ENCODE measurements at regions not wholly inside any gene's neighbourhood (a gene's known extent, or its start where the extent isn't known, plus 50 kb on each side); places are given as distances from the start of the nearest gene placed in this dataset.
"Not testable (repeated sequence)": the region's sequence is repeated elsewhere in the genome, so short reads cannot be mapped to it uniquely, and the experiment has no call there.

- in situ Hi-C loops (cut with MboI; ENCODE audit: low sequenced_read_pairs) = no loop called here
Observed at GRCh38 chr17:27200476-27200875, 93.4 kb upstream of the WSB1 start.

- in situ Hi-C loops (cut with MboI; ENCODE audit: low sequenced_read_pairs) = no loop called here
Observed at GRCh38 chr17:27203241-27203640, 90.7 kb upstream of the WSB1 start.

- in situ Hi-C loops (cut with MboI; ENCODE audit: low sequenced_read_pairs) = no loop called here
Observed at GRCh38 chr17:27206447-27206846, 87.5 kb upstream of the WSB1 start.

- in situ Hi-C loops (cut with MboI; ENCODE audit: low sequenced_read_pairs) = no loop called here
Observed at GRCh38 chr17:27207073-27207513, 86.8 kb upstream of the WSB1 start.

GRCh38 chr17:27208370-27208769 lies 85.5 kb upstream of the WSB1 start:
- in situ Hi-C loops (cut with MboI; ENCODE audit: low sequenced_read_pairs) = not testable (repeated sequence)

GRCh38 chr17:27209316-27209715 lies 84.6 kb upstream of the WSB1 start:
- in situ Hi-C loops (cut with MboI; ENCODE audit: low sequenced_read_pairs) = no loop called here

GRCh38 chr17:27210809-27211208 lies 83.1 kb upstream of the WSB1 start:
- in situ Hi-C loops (cut with MboI; ENCODE audit: low sequenced_read_pairs) = not testable (repeated sequence)

- in situ Hi-C loops (cut with MboI; ENCODE audit: low sequenced_read_pairs) = no loop called here
Observed at GRCh38 chr17:27216836-27217235, 77.1 kb upstream of the WSB1 start.

GRCh38 chr17:27217631-27218030 lies 76.3 kb upstream of the WSB1 start:
- in situ Hi-C loops (cut with MboI; ENCODE audit: low sequenced_read_pairs) = no loop called here

GRCh38 chr17:27218041-27218440 lies 75.9 kb upstream of the WSB1 start:
- in situ Hi-C loops (cut with MboI; ENCODE audit: low sequenced_read_pairs) = no loop called here

GRCh38 chr17:27218719-27219488 lies 75.0 kb upstream of the WSB1 start:
- in situ Hi-C loops (cut with MboI; ENCODE audit: low sequenced_read_pairs) = no loop called here

GRCh38 chr17:27222515-27222914 lies 71.4 kb upstream of the WSB1 start:
- in situ Hi-C loops (cut with MboI; ENCODE audit: low sequenced_read_pairs) = no loop called here

GRCh38 chr17:27224526-27225315 lies 69.2 kb upstream of the WSB1 start:
- in situ Hi-C loops (cut with MboI; ENCODE audit: low sequenced_read_pairs) = loop anchor here (25.0 kb wide), 3 partner anchors 113 to 538 kb away; no protein-coding TSS in a partner anchor

GRCh38 chr17:27226611-27227230 lies 67.2 kb upstream of the WSB1 start:
- in situ Hi-C loops (cut with MboI; ENCODE audit: low sequenced_read_pairs) = loop anchor here (25.0 kb wide), 3 partner anchors 111 to 536 kb away; no protein-coding TSS in a partner anchor

- in situ Hi-C loops (cut with MboI; ENCODE audit: low sequenced_read_pairs) = loop anchor here (25.0 kb wide), 3 partner anchors 106 to 531 kb away; no protein-coding TSS in a partner anchor
Observed at GRCh38 chr17:27230996-27231395, 62.9 kb upstream of the WSB1 start.

- in situ Hi-C loops (cut with MboI; ENCODE audit: low sequenced_read_pairs) = loop anchor here (25.0 kb wide), 3 partner anchors 105 to 530 kb away; no protein-coding TSS in a partner anchor
Observed at GRCh38 chr17:27232328-27232727, 61.6 kb upstream of the WSB1 start.

- in situ Hi-C loops (cut with MboI; ENCODE audit: low sequenced_read_pairs) = loop anchor here (25.0 kb wide), 3 partner anchors 104 to 529 kb away; no protein-coding TSS in a partner anchor
Observed at GRCh38 chr17:27233059-27233458, 60.9 kb upstream of the WSB1 start.

GRCh38 chr17:27233776-27234175 lies 60.1 kb upstream of the WSB1 start:
- in situ Hi-C loops (cut with MboI; ENCODE audit: low sequenced_read_pairs) = loop anchor here (25.0 kb wide), 3 partner anchors 104 to 529 kb away; no protein-coding TSS in a partner anchor

- in situ Hi-C loops (cut with MboI; ENCODE audit: low sequenced_read_pairs) = loop anchor here (25.0 kb wide), 3 partner anchors 100 to 525 kb away; no protein-coding TSS in a partner anchor
Observed at GRCh38 chr17:27236717-27237315, 57.1 kb upstream of the WSB1 start.

- in situ Hi-C loops (cut with MboI; ENCODE audit: low sequenced_read_pairs) = loop anchor here (25.0 kb wide), 3 partner anchors 99 to 524 kb away; no protein-coding TSS in a partner anchor
Observed at GRCh38 chr17:27237890-27238289, 56.0 kb upstream of the WSB1 start.
